ENCODE measurements at regions not wholly inside any gene's neighbourhood (a gene's known extent, or its start where the extent isn't known, plus 50 kb on each side); places are given as distances from the start of the nearest gene placed in this dataset.

DNA sequence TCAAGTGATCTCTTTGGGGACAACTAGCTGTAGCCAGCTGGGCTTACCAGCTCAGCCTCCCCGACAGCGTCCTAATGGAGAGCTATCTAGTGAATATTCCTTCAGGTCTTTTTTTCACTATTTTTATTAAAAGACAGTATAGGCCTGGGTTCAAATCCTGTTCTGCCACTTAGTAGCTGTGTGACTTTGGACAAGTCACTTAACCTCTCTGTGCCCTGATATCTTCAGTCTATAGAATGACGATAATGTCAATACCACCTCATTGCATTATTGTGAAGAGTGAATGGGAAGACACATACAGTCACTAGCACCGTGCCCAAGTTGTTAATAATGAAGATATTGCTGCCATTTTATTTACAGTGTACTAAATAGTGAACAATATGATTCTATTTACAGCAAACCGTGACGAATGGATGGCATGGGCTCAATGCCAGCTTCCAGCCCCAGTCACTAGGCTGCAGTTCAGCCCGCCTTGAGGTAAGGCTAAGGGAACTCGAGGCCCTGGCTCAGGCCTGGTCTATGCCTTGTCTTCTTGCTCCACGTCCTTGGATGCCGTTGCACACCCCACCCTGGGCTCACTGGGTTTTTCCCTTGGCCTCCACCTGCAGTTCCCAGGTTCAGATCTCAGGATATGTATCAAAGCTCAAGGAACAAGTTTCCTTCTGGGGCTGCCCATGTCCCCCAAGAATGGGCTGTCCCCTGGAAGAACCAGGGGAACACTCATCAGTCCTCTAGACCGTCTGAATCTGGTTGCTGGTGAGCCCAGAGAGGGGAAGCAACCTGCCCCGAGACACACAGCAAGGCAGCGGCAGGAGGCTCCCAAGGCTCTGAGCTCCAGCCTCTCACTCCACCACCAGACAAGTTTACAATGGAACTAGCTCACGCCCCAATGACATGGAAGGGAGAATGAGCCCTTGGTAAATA, 95.4 kb upstream of the TNRC6C start:
- Histone ChIP-seq H3K9me3 (no peaks in the 10 kb centered on the region), H3K4me1 (no peaks in the 10 kb centered on the region), H3K27ac (no peak overlapping the region), H3K27me3 (no peaks in the 10 kb centered on the region), H3K36me3 (no peaks in the 10 kb centered on the region), H3K4me3 (no peak overlapping the region)
- DNase-seq = no peak
- no peak for TF ChIP-seq POLR2A (IDR thresholded peaks at IDR 0.05)
- TF ChIP-seq, protein P1, sequence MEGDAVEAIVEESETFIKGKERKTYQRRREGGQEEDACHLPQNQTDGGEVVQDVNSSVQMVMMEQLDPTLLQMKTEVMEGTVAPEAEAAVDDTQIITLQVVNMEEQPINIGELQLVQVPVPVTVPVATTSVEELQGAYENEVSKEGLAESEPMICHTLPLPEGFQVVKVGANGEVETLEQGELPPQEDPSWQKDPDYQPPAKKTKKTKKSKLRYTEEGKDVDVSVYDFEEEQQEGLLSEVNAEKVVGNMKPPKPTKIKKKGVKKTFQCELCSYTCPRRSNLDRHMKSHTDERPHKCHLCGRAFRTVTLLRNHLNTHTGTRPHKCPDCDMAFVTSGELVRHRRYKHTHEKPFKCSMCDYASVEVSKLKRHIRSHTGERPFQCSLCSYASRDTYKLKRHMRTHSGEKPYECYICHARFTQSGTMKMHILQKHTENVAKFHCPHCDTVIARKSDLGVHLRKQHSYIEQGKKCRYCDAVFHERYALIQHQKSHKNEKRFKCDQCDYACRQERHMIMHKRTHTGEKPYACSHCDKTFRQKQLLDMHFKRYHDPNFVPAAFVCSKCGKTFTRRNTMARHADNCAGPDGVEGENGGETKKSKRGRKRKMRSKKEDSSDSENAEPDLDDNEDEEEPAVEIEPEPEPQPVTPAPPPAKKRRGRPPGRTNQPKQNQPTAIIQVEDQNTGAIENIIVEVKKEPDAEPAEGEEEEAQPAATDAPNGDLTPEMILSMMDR (IDR thresholded peaks at IDR 0.05) = no peak
- intact Hi-C loops (cut with DNase I; ENCODE audit: low total_unique reads) = no loop called here

DNA sequence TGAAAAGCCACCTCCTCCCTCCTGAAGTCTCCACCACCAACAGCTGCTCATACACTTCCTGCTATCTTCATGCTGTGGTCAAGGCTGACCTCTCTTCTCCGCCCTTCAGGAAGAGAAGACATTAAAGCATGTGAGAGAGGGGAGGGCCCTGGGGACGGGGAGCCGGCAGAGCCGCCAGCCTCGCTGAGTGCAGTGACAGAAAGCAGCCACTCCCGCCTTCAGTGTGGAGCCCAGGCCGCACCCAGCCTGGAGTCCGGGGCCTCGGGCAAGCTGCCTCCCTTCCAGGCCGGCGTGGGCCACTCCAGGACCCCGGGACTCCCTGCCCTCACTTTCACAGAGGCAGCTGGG, 94.7 kb upstream of the TNRC6C start:
- H3K4me3 ChIP-seq = no peak overlapping the region
- H3K27me3 ChIP-seq = no peaks in the 10 kb centered on the region
- DNase-seq = peak in 1 of 2 donors; percentile 38
- intact Hi-C loops (cut with DNase I; ENCODE audit: low total_unique reads) = no loop called here
- H3K27ac ChIP-seq = no peak overlapping the region
- H3K4me1 ChIP-seq = no peaks in the 10 kb centered on the region
- no peaks in the 10 kb centered on the region for H3K9me3 ChIP-seq
- no peaks in the 10 kb centered on the region for H3K36me3 ChIP-seq
- TF ChIP-seq POLR2A (IDR thresholded peaks at IDR 0.05) = no peak
- TF ChIP-seq, protein P1 (IDR thresholded peaks at IDR 0.05) = no peak

DNA sequence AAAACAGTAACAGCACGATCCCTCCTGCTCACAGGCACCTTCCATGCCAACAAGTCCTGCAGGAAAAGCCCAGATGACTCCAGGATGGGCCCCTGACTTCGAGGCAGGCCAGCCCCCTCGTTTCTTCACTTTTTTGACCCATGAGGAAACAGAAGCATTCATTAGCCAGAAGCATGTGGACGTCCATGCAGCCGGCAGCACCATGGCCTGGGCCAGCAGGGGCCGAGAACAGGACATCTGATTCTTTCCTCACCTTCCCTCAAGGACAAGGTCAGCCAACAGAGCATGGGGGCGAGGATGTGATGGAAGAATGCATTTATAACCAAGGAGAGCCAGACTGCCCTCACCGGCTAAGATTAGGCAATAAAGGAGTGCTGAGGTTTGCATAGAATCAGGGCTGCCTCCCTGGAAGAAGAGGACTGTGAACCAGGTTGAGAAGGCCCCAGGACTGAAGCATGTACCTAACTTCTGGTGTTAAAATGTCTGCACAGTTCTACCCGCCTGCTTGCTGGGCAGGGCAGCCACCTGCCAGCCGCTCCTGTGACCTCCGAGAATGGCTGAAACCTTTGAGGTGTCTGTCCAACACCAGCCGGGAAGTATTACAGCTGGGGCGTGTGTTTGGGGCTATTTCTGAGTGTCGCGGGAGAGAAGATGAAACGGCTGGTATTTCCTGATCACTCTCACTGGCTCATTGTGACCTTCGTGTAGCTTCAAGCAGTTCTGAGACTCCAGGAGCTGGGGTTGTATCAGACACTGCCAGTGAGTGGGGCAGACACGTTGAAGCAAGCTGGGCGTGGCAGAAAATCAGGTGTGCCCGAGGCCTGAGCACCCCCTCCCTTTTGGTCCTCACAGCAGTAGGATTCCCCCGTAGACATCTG, 94.0 kb upstream of the TNRC6C start:
- no peak overlapping the region for H3K27ac ChIP-seq

DNA sequence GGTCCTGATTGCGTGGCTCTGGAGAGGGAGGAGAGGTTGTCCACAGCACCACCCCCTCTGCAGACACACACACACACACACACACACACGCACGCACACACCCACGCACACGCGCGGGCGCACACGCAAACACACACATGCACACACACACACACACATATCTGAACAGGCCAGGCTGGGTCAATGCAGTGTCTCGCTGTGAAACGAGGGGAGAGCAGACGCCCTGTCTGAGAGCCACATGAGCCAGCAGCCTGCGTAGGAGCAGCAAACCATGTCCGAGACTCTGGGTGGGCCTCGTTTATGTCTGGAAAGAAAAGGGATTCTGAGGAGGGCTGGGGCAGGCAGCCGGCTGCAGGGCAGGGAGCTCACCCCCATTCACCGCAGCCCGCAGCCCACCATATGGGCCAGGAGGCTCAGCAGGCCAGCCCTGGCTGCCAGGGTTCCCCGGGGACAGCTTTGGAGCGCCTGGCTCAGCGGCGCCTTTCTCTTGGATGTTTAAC, 93.3 kb upstream of the TNRC6C start:
- Histone ChIP-seq H3K36me3 (no peaks in the 10 kb centered on the region), H3K4me3 (no peak overlapping the region), H3K27me3 (no peaks in the 10 kb centered on the region), H3K9me3 (no peaks in the 10 kb centered on the region), H3K27ac (peak overlapping the region; percentile 41 to 69), H3K4me1 (no peaks in the 10 kb centered on the region)
- DNase-seq = peak in 1 of 2 donors; percentile 51
- intact Hi-C loops (cut with DNase I; ENCODE audit: low total_unique reads) = no loop called here
- TF ChIP-seq, protein P1 (IDR thresholded peaks at IDR 0.05) = no peak
- TF ChIP-seq POLR2A (IDR thresholded peaks at IDR 0.05) = no peak

More for the DNA sequence above, 94.0 kb upstream of the TNRC6C start:
- DNase-seq = peak in 1 of 2 donors; percentile 54
- no peaks in the 10 kb centered on the region for H3K27me3 ChIP-seq
- TF ChIP-seq, protein P1 (IDR thresholded peaks at IDR 0.05) = no peak
- TF ChIP-seq POLR2A (IDR thresholded peaks at IDR 0.05) = no peak
- H3K4me3 ChIP-seq = no peak overlapping the region
- H3K9me3 ChIP-seq = no peaks in the 10 kb centered on the region
- no peaks in the 10 kb centered on the region for H3K36me3 ChIP-seq
- no peaks in the 10 kb centered on the region for H3K4me1 ChIP-seq
- intact Hi-C loops (cut with DNase I; ENCODE audit: low total_unique reads) = no loop called here
